WI38 (cell line): ENCODE measurements at regions not wholly inside any gene's neighbourhood (a gene's known extent, or its start where the extent isn't known, plus 50 kb on each side); places are given as distances from the start of the nearest gene placed in this dataset.
"Not testable (repeated sequence)": the region's sequence is repeated elsewhere in the genome, so short reads cannot be mapped to it uniquely, and the experiment has no call there.

Experiments used
- H3K4me3 ChIP-seq: 2 replicates; pipeline ENCODE4 v1.5.1; 2011; ENCODE audit warnings: low read depth, mild to moderate bottlenecking, control low read depth, low read length
- CTCF ChIP-seq: IDR thresholded peaks from 2 replicates; pipeline ENCODE4 v1.5.1; 2012; ENCODE audit warnings: low read depth, mild to moderate bottlenecking, control low read depth, low read length

- TF ChIP-seq CTCF: no peak
- no peak overlapping the region for H3K4me3 ChIP-seq
These were observed 327.2 kb downstream of the LMO7 start for GRCh38 chr13:75963302-75963701.

- H3K4me3 ChIP-seq: no peak overlapping the region
These were observed 325.8 kb downstream of the LMO7 start for GRCh38 chr13:75961911-75962310.

GRCh38 chr13:75960538-75960994 is 324.4 kb downstream of the LMO7 start:
- no peak for TF ChIP-seq CTCF

More at GRCh38 chr13:75961911-75962310, 325.8 kb downstream of the LMO7 start:
- no peak for TF ChIP-seq CTCF

GRCh38 chr13:75959861-75960481 is 323.8 kb downstream of the LMO7 start:
- no peak overlapping the region for H3K4me3 ChIP-seq
- TF ChIP-seq CTCF: no peak

More at GRCh38 chr13:75960538-75960994, 324.4 kb downstream of the LMO7 start:
- no peak overlapping the region for H3K4me3 ChIP-seq

GRCh38 chr13:75953589-75953988 is 317.5 kb downstream of the LMO7 start:
- H3K4me3 ChIP-seq: not testable (repeated sequence)

- no peak for TF ChIP-seq CTCF
- no peak overlapping the region for H3K4me3 ChIP-seq
These were observed 311.3 kb downstream of the LMO7 start for GRCh38 chr13:75947448-75947847.

GRCh38 chr13:75946536-75947284 is 310.6 kb downstream of the LMO7 start:
- H3K4me3 ChIP-seq: no peak overlapping the region
- no peak for TF ChIP-seq CTCF
